Cardiac muscle cell (in vitro differentiated cells and primary cell): ENCODE measurements at regions not wholly inside any gene's neighbourhood (a gene's known extent, or its start where the extent isn't known, plus 50 kb on each side); places are given as distances from the start of the nearest gene placed in this dataset.

Experiments used
- DNase-seq, 2 donors: peaks; one replicate each; pipeline versions ENCODE4 v3.0.0 to v3.0.0-alpha.2; 2010 to 2017; ENCODE audit warnings: low read depth in 1 of 2, low spot score in 1 of 2
- H3K27ac ChIP-seq: fragments of 200-600 bp; sonication (generic); 2 replicates; pipeline ENCODE4 v1.5.1; 2016
- H3K27me3 ChIP-seq: fragments of 200-600 bp; sonication (generic); 2 replicates; pipeline ENCODE4 v1.6.0; 2016; ENCODE audit warnings: control low read depth
- H3K36me3 ChIP-seq: fragments of 200-600 bp; sonication (generic); 2 replicates; pipeline ENCODE4 v1.5.1; 2016; ENCODE audit warnings: control low read depth
- H3K4me1 ChIP-seq: fragments of 200-600 bp; sonication (generic); 2 replicates; pipeline ENCODE4 v1.8.1; 2017; ENCODE audit warnings: low read depth, mild to moderate bottlenecking, mixed run types
- H3K4me3 ChIP-seq: fragments of 200-600 bp; sonication (generic); 2 replicates; pipeline ENCODE4 v1.5.1; 2016; ENCODE audit warnings: mild to moderate bottlenecking
- H3K9me3 ChIP-seq: fragments of 200-600 bp; sonication (generic); 2 replicates; pipeline ENCODE4 v1.5.1; 2017; ENCODE audit warnings: low read depth, mild to moderate bottlenecking, control low read depth
- TF ChIP-seq, protein P1 (sequence below): IDR thresholded peaks from 2 replicates; pipeline ENCODE4 v1.5.1; 2012; ENCODE audit warnings: low read depth, mild to moderate bottlenecking, low read length

DNA sequence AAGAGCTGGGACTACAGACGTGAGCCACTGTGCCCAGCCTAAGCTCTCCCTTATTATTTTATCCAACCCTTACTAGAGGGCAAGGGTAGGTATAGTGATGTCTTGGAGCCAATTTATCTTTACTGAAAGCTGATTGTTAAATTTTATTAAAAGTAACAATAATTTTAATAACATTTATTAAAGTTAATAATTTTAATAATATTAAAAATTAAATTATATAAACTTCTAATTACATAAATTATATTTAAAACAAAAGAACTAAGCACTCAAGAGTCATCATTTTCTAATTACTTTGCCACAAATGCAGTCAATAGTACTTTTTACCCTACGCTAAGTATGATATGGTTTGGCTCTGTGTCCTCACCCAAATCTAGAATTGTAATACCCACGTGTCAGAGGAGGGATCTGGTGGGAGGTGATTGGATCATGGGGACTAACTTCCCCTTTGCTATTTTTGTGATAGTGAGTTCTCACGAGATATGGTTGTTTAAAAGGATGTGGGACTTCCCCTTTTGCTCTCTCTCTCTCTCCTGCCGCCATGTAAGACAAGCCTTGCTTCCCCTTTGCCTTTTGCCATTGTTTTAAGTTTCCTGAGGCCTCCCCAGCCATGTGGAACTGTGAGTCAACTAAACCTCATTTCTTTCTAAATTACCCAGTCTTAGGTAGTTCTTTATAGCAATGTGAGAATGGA, 58.4 kb upstream of the ETV1 start:
- Histone ChIP-seq H3K27ac (no peak overlapping the region), H3K27me3 (no peaks in the 10 kb centered on the region), H3K9me3 (no peaks in the 10 kb centered on the region), H3K4me3 (no peak overlapping the region), H3K36me3 (no peaks in the 10 kb centered on the region), H3K4me1 (no peaks in the 10 kb centered on the region)
- DNase-seq: no peak
- TF ChIP-seq, protein P1, sequence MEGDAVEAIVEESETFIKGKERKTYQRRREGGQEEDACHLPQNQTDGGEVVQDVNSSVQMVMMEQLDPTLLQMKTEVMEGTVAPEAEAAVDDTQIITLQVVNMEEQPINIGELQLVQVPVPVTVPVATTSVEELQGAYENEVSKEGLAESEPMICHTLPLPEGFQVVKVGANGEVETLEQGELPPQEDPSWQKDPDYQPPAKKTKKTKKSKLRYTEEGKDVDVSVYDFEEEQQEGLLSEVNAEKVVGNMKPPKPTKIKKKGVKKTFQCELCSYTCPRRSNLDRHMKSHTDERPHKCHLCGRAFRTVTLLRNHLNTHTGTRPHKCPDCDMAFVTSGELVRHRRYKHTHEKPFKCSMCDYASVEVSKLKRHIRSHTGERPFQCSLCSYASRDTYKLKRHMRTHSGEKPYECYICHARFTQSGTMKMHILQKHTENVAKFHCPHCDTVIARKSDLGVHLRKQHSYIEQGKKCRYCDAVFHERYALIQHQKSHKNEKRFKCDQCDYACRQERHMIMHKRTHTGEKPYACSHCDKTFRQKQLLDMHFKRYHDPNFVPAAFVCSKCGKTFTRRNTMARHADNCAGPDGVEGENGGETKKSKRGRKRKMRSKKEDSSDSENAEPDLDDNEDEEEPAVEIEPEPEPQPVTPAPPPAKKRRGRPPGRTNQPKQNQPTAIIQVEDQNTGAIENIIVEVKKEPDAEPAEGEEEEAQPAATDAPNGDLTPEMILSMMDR: no peak

DNA sequence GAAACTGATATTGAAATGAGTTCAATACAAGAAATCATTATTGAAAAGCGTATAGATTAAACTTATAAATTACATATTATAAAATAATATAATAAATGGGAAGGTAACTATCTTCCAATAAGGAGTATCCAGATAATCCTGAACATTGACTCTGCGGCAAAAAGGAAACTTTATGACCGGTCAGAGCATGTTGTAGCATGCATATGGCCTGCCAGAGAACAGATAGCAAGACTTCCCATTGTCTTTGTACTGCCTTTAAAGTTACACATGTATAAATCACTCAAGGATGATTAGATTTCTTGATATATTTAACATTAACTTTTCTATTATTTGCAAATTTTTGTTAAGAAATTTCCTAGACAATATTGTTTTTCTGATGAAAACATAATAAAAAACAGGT, 56.2 kb upstream of the ETV1 start:
- H3K4me3 ChIP-seq: no peak overlapping the region
- DNase-seq: no peak
- TF ChIP-seq, protein P1: no peak

DNA sequence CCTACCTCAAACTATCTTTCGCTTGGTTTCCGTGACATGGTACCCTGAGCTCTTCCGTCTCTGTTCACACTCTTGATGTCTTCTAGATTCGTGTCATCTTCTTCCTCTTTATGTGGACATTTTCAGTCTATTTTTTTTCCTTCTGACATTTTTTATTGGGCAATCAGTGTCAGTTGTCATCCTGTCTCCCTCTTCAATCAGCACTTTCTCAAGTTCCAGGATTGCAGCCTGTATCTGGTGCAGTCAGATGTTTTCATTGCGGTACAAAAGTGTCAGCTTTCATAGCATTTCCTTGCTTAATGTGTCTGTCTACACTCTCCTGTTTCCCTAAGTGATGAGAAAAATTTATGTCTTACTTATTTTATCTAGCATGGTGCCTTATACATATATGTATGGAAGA, 51.1 kb upstream of the ETV1 start:
- H3K4me3 ChIP-seq: no peak overlapping the region
- no peaks in the 10 kb centered on the region for H3K36me3 ChIP-seq
- no peak for DNase-seq
- no peaks in the 10 kb centered on the region for H3K27me3 ChIP-seq
- no peaks in the 10 kb centered on the region for H3K4me1 ChIP-seq
- TF ChIP-seq, protein P1: no peak
- no peak overlapping the region for H3K27ac ChIP-seq
- no peaks in the 10 kb centered on the region for H3K9me3 ChIP-seq

More for the DNA sequence above, 56.2 kb upstream of the ETV1 start:
- Histone ChIP-seq H3K9me3 (no peaks in the 10 kb centered on the region), H3K27ac (no peak overlapping the region), H3K36me3 (no peaks in the 10 kb centered on the region), H3K27me3 (no peaks in the 10 kb centered on the region), H3K4me1 (no peaks in the 10 kb centered on the region)
